ENCODE measurements at regions not wholly inside any gene's neighbourhood (a gene's known extent, or its start where the extent isn't known, plus 50 kb on each side); places are given as distances from the start of the nearest gene placed in this dataset.

GRCh38 chr10:120069700-120070099, 177.2 kb downstream of the SEC23IP start:
- Histone ChIP-seq H4K20me1 (ENCODE audit: insufficient read depth) (no peaks in the 10 kb centered on the region), H3K4me2 (no peak overlapping the region), H3K27me3 (ENCODE audit: insufficient read depth, low read depth) (no peaks in the 10 kb centered on the region), H3K27ac (no peak overlapping the region), H2AFZ (ENCODE audit: low read depth) (no peak overlapping the region), H3K9ac (no peak overlapping the region), H3K4me1 (ENCODE audit: low read depth, poor library complexity, severe bottlenecking) (no peaks in the 10 kb centered on the region), H3K36me3 (ENCODE audit: insufficient read depth) (no peaks in the 10 kb centered on the region), H3K4me3 (IDR thresholded peaks at IDR 0.05; ENCODE audit: insufficient read depth, low read depth, low read length) (no peak overlapping the region), H3K79me2 (ENCODE audit: insufficient read depth, low read depth) (no peaks in the 10 kb centered on the region)
- TF ChIP-seq CTCF (conservative IDR thresholded peaks at IDR 0.05; ENCODE audit: low read depth, low read length): no peak

DNA sequence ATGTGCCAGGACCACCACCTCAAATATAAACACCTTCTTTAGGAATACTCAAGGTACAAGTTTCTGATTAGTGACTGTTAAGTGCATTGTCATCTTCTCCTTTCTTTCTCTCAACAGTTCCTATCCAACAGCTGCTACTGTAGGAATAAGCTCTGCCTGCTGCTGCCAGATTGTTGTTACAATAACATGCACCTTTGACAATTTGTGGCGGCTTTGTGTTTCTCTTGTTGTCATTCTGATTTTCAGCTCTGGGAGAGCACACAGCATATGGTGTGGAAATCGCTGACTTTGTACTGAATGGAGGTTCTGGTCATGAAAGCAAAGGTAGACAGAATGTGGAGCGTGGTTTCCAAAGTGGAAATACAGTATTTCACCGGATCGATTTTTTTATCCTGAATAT, 182.8 kb downstream of the SEC23IP start:
- Histone ChIP-seq H3K27me3 (ENCODE audit: insufficient read depth, low read depth) (no peaks in the 10 kb centered on the region), H3K36me3 (ENCODE audit: insufficient read depth) (no peaks in the 10 kb centered on the region), H4K20me1 (ENCODE audit: insufficient read depth) (no peaks in the 10 kb centered on the region), H2AFZ (ENCODE audit: low read depth) (no peak overlapping the region), H3K79me2 (ENCODE audit: insufficient read depth, low read depth) (no peaks in the 10 kb centered on the region), H3K4me3 (IDR thresholded peaks at IDR 0.05; ENCODE audit: insufficient read depth, low read depth, low read length) (no peak overlapping the region), H3K27ac (no peak overlapping the region), H3K4me1 (ENCODE audit: low read depth, poor library complexity, severe bottlenecking) (no peaks in the 10 kb centered on the region), H3K9ac (no peak overlapping the region), H3K4me2 (no peak overlapping the region)
- TF ChIP-seq CTCF (conservative IDR thresholded peaks at IDR 0.05; ENCODE audit: low read depth, low read length): no peak

GRCh38 chr10:120076996-120077706, 184.6 kb downstream of the SEC23IP start:
- H4K20me1 ChIP-seq (ENCODE audit: insufficient read depth): no peaks in the 10 kb centered on the region
- H3K79me2 ChIP-seq (ENCODE audit: insufficient read depth, low read depth): no peaks in the 10 kb centered on the region
- H2AFZ ChIP-seq (ENCODE audit: low read depth): no peak overlapping the region
- H3K27me3 ChIP-seq (ENCODE audit: insufficient read depth, low read depth): no peaks in the 10 kb centered on the region
- no peak overlapping the region for H3K4me3 ChIP-seq (IDR thresholded peaks at IDR 0.05; ENCODE audit: insufficient read depth, low read depth, low read length)
- no peak overlapping the region for H3K9ac ChIP-seq
- H3K27ac ChIP-seq: no peak overlapping the region
- no peaks in the 10 kb centered on the region for H3K4me1 ChIP-seq (ENCODE audit: low read depth, poor library complexity, severe bottlenecking)
- no peak for TF ChIP-seq CTCF (conservative IDR thresholded peaks at IDR 0.05; ENCODE audit: low read depth, low read length)
- H3K4me2 ChIP-seq: no peak overlapping the region
- H3K36me3 ChIP-seq (ENCODE audit: insufficient read depth): no peaks in the 10 kb centered on the region

GRCh38 chr10:120077707-120078492, 185.4 kb downstream of the SEC23IP start:
- Histone ChIP-seq H2AFZ (ENCODE audit: low read depth) (no peak overlapping the region), H3K4me2 (no peak overlapping the region), H3K4me1 (ENCODE audit: low read depth, poor library complexity, severe bottlenecking) (no peaks in the 10 kb centered on the region), H3K79me2 (ENCODE audit: insufficient read depth, low read depth) (no peaks in the 10 kb centered on the region), H3K27me3 (ENCODE audit: insufficient read depth, low read depth) (no peaks in the 10 kb centered on the region), H3K36me3 (ENCODE audit: insufficient read depth) (no peaks in the 10 kb centered on the region), H3K9ac (no peak overlapping the region), H3K27ac (no peak overlapping the region), H4K20me1 (ENCODE audit: insufficient read depth) (no peaks in the 10 kb centered on the region), H3K4me3 (IDR thresholded peaks at IDR 0.05; ENCODE audit: insufficient read depth, low read depth, low read length) (no peak overlapping the region)
- TF ChIP-seq CTCF (conservative IDR thresholded peaks at IDR 0.05; ENCODE audit: low read depth, low read length): no peak
